ENCODE measurements at regions not wholly inside any gene's neighbourhood (a gene's known extent, or its start where the extent isn't known, plus 50 kb on each side); places are given as distances from the start of the nearest gene placed in this dataset.

- no TSS peak for BruUV-seq (replicated peaks)
- H2AFZ ChIP-seq (ENCODE audit: low read length): no peak overlapping the region
- H3K9ac ChIP-seq (ENCODE audit: insufficient read depth, low read depth, low read length): no peak overlapping the region
- CTCF ChIA-PET (ENCODE audit: low intra/inter-chr PET ratio, low total read pairs): no interaction called here
- no peak for TF ChIP-seq SNAI1 (CRISPR knock-in tag; IDR thresholded peaks at IDR 0.05; ENCODE audit: borderline replicate concordance)
- no peak for TF ChIP-seq ZNF780A (CRISPR knock-in tag; IDR thresholded peaks at IDR 0.05)
- no peak for TF ChIP-seq ATRX (CRISPR knock-in tag; IDR thresholded peaks at IDR 0.05; ENCODE audit: borderline replicate concordance)
- TF ChIP-seq GABPB1 (CRISPR knock-in tag; IDR thresholded peaks at IDR 0.05): no peak
- no peak for TF ChIP-seq ZNF232 (CRISPR knock-in tag; IDR thresholded peaks at IDR 0.05; ENCODE audit: borderline replicate concordance)
- no peak for TF ChIP-seq ATAD3A (CRISPR knock-in tag; IDR thresholded peaks at IDR 0.05)
- TF ChIP-seq RBM39 (IDR thresholded peaks at IDR 0.05; ENCODE audit: low read depth, low read length, poor library complexity, severe bottlenecking): no peak
- no peak for TF ChIP-seq MBD4 (IDR thresholded peaks at IDR 0.05; ENCODE audit: borderline replicate concordance, low read length)
- no peak for TF ChIP-seq SNAPC4 (CRISPR knock-in tag; IDR thresholded peaks at IDR 0.05)
- no peak for TF ChIP-seq ZNF556 (CRISPR knock-in tag; IDR thresholded peaks at IDR 0.05; ENCODE audit: borderline replicate concordance)
- no peak for TF ChIP-seq YEATS4 (CRISPR knock-in tag; IDR thresholded peaks at IDR 0.05; ENCODE audit: borderline replicate concordance)
- TF ChIP-seq TCF7L2 (IDR thresholded peaks at IDR 0.05; ENCODE audit: low read depth, low read length): no peak
- TF ChIP-seq ZNF577 (CRISPR knock-in tag; IDR thresholded peaks at IDR 0.05; ENCODE audit: borderline replicate concordance, low read depth): no peak
- POLR2A ChIA-PET: no interaction called here
- H3K4me1 ChIP-seq (ENCODE audit: insufficient read depth, low read length): peaks cover 12% of the 10 kb centered on the region
- intact Hi-C loops (cut with micrococcal nuclease; ENCODE audit: unreplicated experiment) (no loop called here), in situ Hi-C loops (cut with HindIII; ENCODE audit: extremely low pct_ligation_motif_present, low pct_unique_long_range_greater_than_20kb) (no loop called here)
- no peak for FAIRE-seq
- no peaks in the 10 kb centered on the region for H3K79me2 ChIP-seq (ENCODE audit: insufficient read depth, low read length)
- peaks cover 0 to 1% of the 10 kb centered on the region in 2 experiments; a peak in 1 of 5 replicates for H3K27me3 ChIP-seq (ENCODE audit: control insufficient read depth in 1 of 2, insufficient read depth in 2 of 2, low read length in 2 of 2)
- no peaks in the 10 kb centered on the region for H3K9me3 ChIP-seq (ENCODE audit: low read length)
- no peak for ATAC-seq
- no peak for DNase-seq (ENCODE audit: low spot score)
- no peak overlapping the region for H3K27ac ChIP-seq (ENCODE audit: extremely low read length, insufficient read depth, low read length)
- WGBS (ENCODE audit: low lambda C conversion rate): 11% methylated on average over 3 of the region's 3 CpGs
- no peak overlapping the region for H3K4me3 ChIP-seq (replicated peaks in 1 of 3; ENCODE audit: insufficient read depth in 1 of 3, low read depth in 2 of 3, low read length in 3 of 3)
- no peak overlapping the region for H3K4me2 ChIP-seq (ENCODE audit: low read depth, low read length)
- H4K20me1 ChIP-seq (ENCODE audit: insufficient read depth, low read length): no peaks in the 10 kb centered on the region
- no peaks in the 10 kb centered on the region for H3K36me3 ChIP-seq (replicated peaks in 1 of 2; ENCODE audit: control insufficient read depth in 1 of 2, insufficient read depth in 2 of 2, low read length in 2 of 2)
Observed at GRCh38 chr6:8943073-8943472, 507.7 kb upstream of the SLC35B3 start.

Data from HepG2 (cell line).